ENCODE measurements at regions not wholly inside any gene's neighbourhood (a gene's known extent, or its start where the extent isn't known, plus 50 kb on each side); places are given as distances from the start of the nearest gene placed in this dataset.

DNA sequence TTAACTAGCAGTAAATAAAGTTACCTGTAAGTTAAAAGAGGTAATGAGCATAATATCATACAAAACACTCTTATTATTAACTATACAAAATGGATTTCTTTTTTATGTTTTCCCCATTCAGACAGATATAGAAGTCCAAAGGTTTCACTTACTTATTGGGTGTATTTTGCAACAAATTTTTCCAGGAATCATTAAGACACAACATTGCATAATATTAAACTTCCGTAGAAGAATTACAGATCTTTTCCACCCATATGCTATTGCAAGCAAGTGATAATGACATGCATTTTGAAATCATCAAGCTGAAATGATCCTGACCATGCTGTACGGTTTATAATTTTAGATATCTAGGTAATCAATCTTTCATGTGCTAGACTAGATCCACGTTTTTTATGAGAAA is 957.0 kb downstream of the NCAM2 start:
- in situ Hi-C loops (cut with MboI): no loop called here
- no peaks in the 10 kb centered on the region for H3K9me3 ChIP-seq (replicated peaks; ENCODE audit: control insufficient read depth, insufficient read depth, low read length)
- TF ChIP-seq HDAC6 (IDR thresholded peaks at IDR 0.05; ENCODE audit: unreplicated experiment) (no peak), TCF3 (IDR thresholded peaks at IDR 0.05; ENCODE audit: borderline replicate concordance, insufficient read depth, low read depth, low read length) (no peak), PML (IDR thresholded peaks at IDR 0.05; ENCODE audit: low read length) (no peak), MEF2B (IDR thresholded peaks at IDR 0.05; ENCODE audit: partially characterized antibody, poor library complexity, severe bottlenecking) (no peak), SIX5 (IDR thresholded peaks at IDR 0.05; ENCODE audit: low read depth, low read length, severe bottlenecking) (no peak)
- FAIRE-seq (no peak), DNase-seq (ENCODE audit: low read depth, low spot score) (no peak), ATAC-seq (no peak)
- no peaks in the 10 kb centered on the region for H4K20me1 ChIP-seq (ENCODE audit: control insufficient read depth, insufficient read depth)
- no TSS peak for BruUV-seq (replicated peaks)
- H3K9ac ChIP-seq (ENCODE audit: control insufficient read depth, insufficient read depth, low read length): no peak overlapping the region
- CTCF ChIA-PET: no interaction called here
- H3K4me1 ChIP-seq (ENCODE audit: control insufficient read depth, insufficient read depth, low read length): no peaks in the 10 kb centered on the region
- H2AFZ ChIP-seq (ENCODE audit: control insufficient read depth, low read depth, low read length): no peak overlapping the region
- POLR2A ChIA-PET: no interaction called here
- WGBS (ENCODE audit: insufficient coverage, insufficient replicate concordance, low lambda C conversion rate, missing lambda C conversion rate): 18% methylated on average over 3 of the region's 3 CpGs
- H3K4me3 ChIP-seq: no peak overlapping the region
- no peak overlapping the region for H3K4me2 ChIP-seq (ENCODE audit: control insufficient read depth, insufficient read depth)
- no peak overlapping the region for H3K27ac ChIP-seq (ENCODE audit: control insufficient read depth, insufficient read depth)
- no peaks in the 10 kb centered on the region for H3K36me3 ChIP-seq (ENCODE audit: control insufficient read depth in 2 of 2, insufficient read depth in 2 of 2, low read length in 1 of 2)
- no peaks in the 10 kb centered on the region for H3K79me2 ChIP-seq (ENCODE audit: control insufficient read depth, insufficient read depth, low read length)
- RAD21 ChIA-PET (ENCODE audit: unreplicated experiment): no interaction called here
- intact Hi-C loops (cut with micrococcal nuclease; ENCODE audit: unreplicated experiment): no loop called here
- SMC1A ChIA-PET (ENCODE audit: uncharacterized antibody, unreplicated experiment): no interaction called here
- no peaks in the 10 kb centered on the region for H3K27me3 ChIP-seq (replicated peaks in 1 of 2; ENCODE audit: control insufficient read depth in 2 of 2, insufficient read depth in 2 of 2, low read length in 1 of 2)

- no TSS peak for BruUV-seq (replicated peaks)
- in situ Hi-C loops (cut with MboI) (no loop called here), intact Hi-C loops (cut with micrococcal nuclease; ENCODE audit: unreplicated experiment) (no loop called here)
- no peak for DNase-seq (ENCODE audit: low read depth, low spot score)
- no peaks in the 10 kb centered on the region for H3K4me1 ChIP-seq (ENCODE audit: control insufficient read depth, insufficient read depth, low read length)
- no peak for TF ChIP-seq NRF1 (conservative IDR thresholded peaks at IDR 0.05; ENCODE audit: low read depth, low read length)
- no peak for TF ChIP-seq HDAC2 (IDR thresholded peaks at IDR 0.05)
- no peak for TF ChIP-seq ZNF384 (IDR thresholded peaks at IDR 0.05; ENCODE audit: borderline replicate concordance, low read depth, low read length)
- TF ChIP-seq EED (IDR thresholded peaks at IDR 0.05; ENCODE audit: low read depth): no peak
- no peak for TF ChIP-seq IKZF2 (IDR thresholded peaks at IDR 0.05)
- TF ChIP-seq, protein P1, sequence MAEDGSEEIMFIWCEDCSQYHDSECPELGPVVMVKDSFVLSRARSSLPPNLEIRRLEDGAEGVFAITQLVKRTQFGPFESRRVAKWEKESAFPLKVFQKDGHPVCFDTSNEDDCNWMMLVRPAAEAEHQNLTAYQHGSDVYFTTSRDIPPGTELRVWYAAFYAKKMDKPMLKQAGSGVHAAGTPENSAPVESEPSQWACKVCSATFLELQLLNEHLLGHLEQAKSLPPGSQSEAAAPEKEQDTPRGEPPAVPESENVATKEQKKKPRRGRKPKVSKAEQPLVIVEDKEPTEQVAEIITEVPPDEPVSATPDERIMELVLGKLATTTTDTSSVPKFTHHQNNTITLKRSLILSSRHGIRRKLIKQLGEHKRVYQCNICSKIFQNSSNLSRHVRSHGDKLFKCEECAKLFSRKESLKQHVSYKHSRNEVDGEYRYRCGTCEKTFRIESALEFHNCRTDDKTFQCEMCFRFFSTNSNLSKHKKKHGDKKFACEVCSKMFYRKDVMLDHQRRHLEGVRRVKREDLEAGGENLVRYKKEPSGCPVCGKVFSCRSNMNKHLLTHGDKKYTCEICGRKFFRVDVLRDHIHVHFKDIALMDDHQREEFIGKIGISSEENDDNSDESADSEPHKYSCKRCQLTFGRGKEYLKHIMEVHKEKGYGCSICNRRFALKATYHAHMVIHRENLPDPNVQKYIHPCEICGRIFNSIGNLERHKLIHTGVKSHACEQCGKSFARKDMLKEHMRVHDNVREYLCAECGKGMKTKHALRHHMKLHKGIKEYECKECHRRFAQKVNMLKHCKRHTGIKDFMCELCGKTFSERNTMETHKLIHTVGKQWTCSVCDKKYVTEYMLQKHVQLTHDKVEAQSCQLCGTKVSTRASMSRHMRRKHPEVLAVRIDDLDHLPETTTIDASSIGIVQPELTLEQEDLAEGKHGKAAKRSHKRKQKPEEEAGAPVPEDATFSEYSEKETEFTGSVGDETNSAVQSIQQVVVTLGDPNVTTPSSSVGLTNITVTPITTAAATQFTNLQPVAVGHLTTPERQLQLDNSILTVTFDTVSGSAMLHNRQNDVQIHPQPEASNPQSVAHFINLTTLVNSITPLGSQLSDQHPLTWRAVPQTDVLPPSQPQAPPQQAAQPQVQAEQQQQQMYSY (CRISPR knock-in tag; IDR thresholded peaks at IDR 0.05): no peak
- TF ChIP-seq IRF3 (IDR thresholded peaks at IDR 0.05): no peak
- no peak for TF ChIP-seq WRNIP1 (IDR thresholded peaks at IDR 0.05; ENCODE audit: borderline replicate concordance, low read depth, low read length)
- no peak for TF ChIP-seq MTA3 (IDR thresholded peaks at IDR 0.05; ENCODE audit: borderline replicate concordance, low read length)
- no peak for TF ChIP-seq GABPA (IDR thresholded peaks at IDR 0.05; ENCODE audit: low read depth)
- TF ChIP-seq GATAD2B (conservative IDR thresholded peaks at IDR 0.05; ENCODE audit: low read depth): no peak
- TF ChIP-seq JUNB (IDR thresholded peaks at IDR 0.05): no peak
- no peaks in the 10 kb centered on the region for H3K27me3 ChIP-seq (replicated peaks in 1 of 2; ENCODE audit: control insufficient read depth in 2 of 2, insufficient read depth in 2 of 2, low read length in 1 of 2)
- ChIA-PET POLR2A (no interaction called here), RAD21 (ENCODE audit: unreplicated experiment) (no interaction called here), SMC1A (ENCODE audit: uncharacterized antibody, unreplicated experiment) (no interaction called here), CTCF (no interaction called here)
- ATAC-seq: no peak
- FAIRE-seq: no peak
- H2AFZ ChIP-seq (ENCODE audit: control insufficient read depth, low read depth, low read length): no peak overlapping the region
- no peak overlapping the region for H3K4me2 ChIP-seq (ENCODE audit: control insufficient read depth, insufficient read depth)
- no peaks in the 10 kb centered on the region for H3K79me2 ChIP-seq (ENCODE audit: control insufficient read depth, insufficient read depth, low read length)
- H4K20me1 ChIP-seq (ENCODE audit: control insufficient read depth, insufficient read depth): no peaks in the 10 kb centered on the region
- H3K36me3 ChIP-seq (ENCODE audit: control insufficient read depth in 2 of 2, insufficient read depth in 2 of 2, low read length in 1 of 2): no peaks in the 10 kb centered on the region
- 0% methylated on average over 1 of the region's 1 CpG for WGBS (ENCODE audit: insufficient coverage, insufficient replicate concordance, low lambda C conversion rate, missing lambda C conversion rate)
- no peak overlapping the region for H3K27ac ChIP-seq (ENCODE audit: control insufficient read depth, insufficient read depth)
- no peak overlapping the region for H3K9ac ChIP-seq (ENCODE audit: control insufficient read depth, insufficient read depth, low read length)
- H3K9me3 ChIP-seq (replicated peaks; ENCODE audit: control insufficient read depth, insufficient read depth, low read length): no peaks in the 10 kb centered on the region
- no peak overlapping the region for H3K4me3 ChIP-seq
Observed at GRCh38 chr21:21957490-21957889, 959.3 kb downstream of the NCAM2 start.
